Uterus (tissue), 2 donors: ENCODE measurements at regions not wholly inside any gene's neighbourhood (a gene's known extent, or its start where the extent isn't known, plus 50 kb on each side); places are given as distances from the start of the nearest gene placed in this dataset.

Experiments
- POLR2A ChIP-seq, 2 donors: fragments of 450-650 bp; IDR thresholded peaks; one replicate each; pipeline ENCODE4 v1.6.1; 2016; ENCODE audit warnings: antibody characterized with exemption in 2 of 2, mild to moderate bottlenecking in 1 of 2, moderate library complexity in 1 of 2
- TF ChIP-seq, protein P1 (sequence below), 4 experiments: fragments of 200-600 bp in 2 of 4; fragments of 450-650 bp in 2 of 4; sonication (generic) in 2 of 4; IDR thresholded peaks; one replicate each; pipeline ENCODE4 v1.5.1; 2016 to 2019; ENCODE audit warnings: antibody characterized with exemption in 4 of 4, mild to moderate bottlenecking in 2 of 4, moderate library complexity in 1 of 4

DNA sequence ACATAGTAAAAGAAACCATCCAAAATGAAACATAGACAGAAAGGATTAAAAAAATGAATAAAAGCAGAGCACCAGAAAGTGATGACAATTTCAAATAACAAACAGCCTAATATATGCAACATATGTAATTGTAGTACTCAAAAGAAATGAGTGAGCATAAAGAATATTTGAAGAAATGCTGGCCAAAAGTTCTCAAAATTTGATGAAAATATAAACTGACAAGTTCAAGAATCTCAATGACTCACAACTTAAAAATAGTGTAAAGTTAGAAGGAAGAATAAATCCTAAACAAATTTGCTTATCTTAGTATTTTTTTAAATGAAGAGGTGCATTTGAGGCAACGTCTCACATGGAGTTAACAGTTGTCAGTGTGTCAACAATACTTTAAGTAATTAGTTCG lies 498.9 kb downstream of the SLC6A15 start:
- TF ChIP-seq, protein P1, sequence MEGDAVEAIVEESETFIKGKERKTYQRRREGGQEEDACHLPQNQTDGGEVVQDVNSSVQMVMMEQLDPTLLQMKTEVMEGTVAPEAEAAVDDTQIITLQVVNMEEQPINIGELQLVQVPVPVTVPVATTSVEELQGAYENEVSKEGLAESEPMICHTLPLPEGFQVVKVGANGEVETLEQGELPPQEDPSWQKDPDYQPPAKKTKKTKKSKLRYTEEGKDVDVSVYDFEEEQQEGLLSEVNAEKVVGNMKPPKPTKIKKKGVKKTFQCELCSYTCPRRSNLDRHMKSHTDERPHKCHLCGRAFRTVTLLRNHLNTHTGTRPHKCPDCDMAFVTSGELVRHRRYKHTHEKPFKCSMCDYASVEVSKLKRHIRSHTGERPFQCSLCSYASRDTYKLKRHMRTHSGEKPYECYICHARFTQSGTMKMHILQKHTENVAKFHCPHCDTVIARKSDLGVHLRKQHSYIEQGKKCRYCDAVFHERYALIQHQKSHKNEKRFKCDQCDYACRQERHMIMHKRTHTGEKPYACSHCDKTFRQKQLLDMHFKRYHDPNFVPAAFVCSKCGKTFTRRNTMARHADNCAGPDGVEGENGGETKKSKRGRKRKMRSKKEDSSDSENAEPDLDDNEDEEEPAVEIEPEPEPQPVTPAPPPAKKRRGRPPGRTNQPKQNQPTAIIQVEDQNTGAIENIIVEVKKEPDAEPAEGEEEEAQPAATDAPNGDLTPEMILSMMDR (IDR thresholded peaks at IDR 0.05): no peak
- no peak for TF ChIP-seq POLR2A (IDR thresholded peaks at IDR 0.05)
